ENCODE measurements at regions not wholly inside any gene's neighbourhood (a gene's known extent, or its start where the extent isn't known, plus 50 kb on each side); places are given as distances from the start of the nearest gene placed in this dataset.

DNA sequence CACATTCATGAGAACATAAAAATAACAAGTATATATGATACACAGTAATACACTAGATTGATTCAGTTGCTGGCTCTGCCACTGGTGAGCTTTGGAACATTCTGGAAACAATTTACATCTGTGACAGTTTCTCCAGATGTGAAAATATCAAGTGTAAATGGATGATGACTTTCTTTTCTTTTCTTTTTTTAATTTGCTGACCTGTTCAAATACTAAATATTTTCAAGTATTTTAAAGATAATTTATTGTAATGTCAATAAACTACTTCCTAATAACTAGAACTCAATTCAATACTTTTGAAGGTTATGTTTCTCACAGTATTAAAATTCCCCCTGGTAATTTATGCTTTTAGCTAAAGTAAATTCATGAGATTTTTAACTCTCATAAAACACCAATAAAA lies 180.3 kb downstream of the CRPPA start:
- H3K36me3 Mint-ChIP-seq (ENCODE audit: low read depth) = no peaks in the 10 kb centered on the region

DNA sequence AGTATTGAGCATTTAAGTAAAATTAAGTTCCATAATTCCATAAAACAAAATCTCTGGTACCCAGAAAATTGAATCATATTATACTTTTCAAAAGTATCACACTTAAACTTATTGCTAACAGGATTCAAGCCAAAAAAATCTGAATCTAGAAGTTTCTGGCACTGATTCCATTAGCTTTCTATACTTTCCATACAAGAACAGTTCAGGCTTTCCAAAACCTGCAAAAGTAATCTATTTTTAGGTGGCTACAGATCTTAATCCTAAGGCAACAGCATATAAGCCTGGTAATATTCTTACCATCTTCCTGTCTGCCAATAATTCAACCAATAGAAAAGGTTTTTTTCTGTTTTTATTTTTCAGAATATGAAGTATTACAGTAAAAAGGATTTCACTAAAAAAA lies 185.0 kb downstream of the CRPPA start:
- DNase-seq = no peak
- H3K4me1 Mint-ChIP-seq (ENCODE audit: low read depth) = no peaks in the 10 kb centered on the region
- no peak overlapping the region for H3K27ac Mint-ChIP-seq
- no peak overlapping the region for H3K4me3 Mint-ChIP-seq
- no peaks in the 10 kb centered on the region for H3K27me3 Mint-ChIP-seq
- H3K36me3 Mint-ChIP-seq (ENCODE audit: low read depth) = peaks cover 4% of the 10 kb centered on the region
- peaks cover 16% of the 10 kb centered on the region for H3K9me3 Mint-ChIP-seq

More for the DNA sequence above, 180.3 kb downstream of the CRPPA start:
- H3K27me3 Mint-ChIP-seq = no peaks in the 10 kb centered on the region
- no peaks in the 10 kb centered on the region for H3K9me3 Mint-ChIP-seq
- no peaks in the 10 kb centered on the region for H3K4me1 Mint-ChIP-seq (ENCODE audit: low read depth)
- H3K27ac Mint-ChIP-seq = no peak overlapping the region
- H3K4me3 Mint-ChIP-seq = no peak overlapping the region
- no peak for DNase-seq

- Mint-ChIP-seq H3K4me3 (no peak overlapping the region), H3K9me3 (peaks cover 19% of the 10 kb centered on the region), H3K27me3 (no peaks in the 10 kb centered on the region), H3K27ac (no peak overlapping the region), H3K36me3 (ENCODE audit: low read depth) (peaks cover 6% of the 10 kb centered on the region), H3K4me1 (ENCODE audit: low read depth) (no peaks in the 10 kb centered on the region)
- no peak for DNase-seq
Observed at GRCh38 chr7:16235147-16236114, 185.9 kb downstream of the CRPPA start.

- Mint-ChIP-seq H3K4me3 (no peak overlapping the region), H3K27ac (no peak overlapping the region), H3K27me3 (no peaks in the 10 kb centered on the region), H3K36me3 (ENCODE audit: low read depth) (peaks cover 12% of the 10 kb centered on the region), H3K4me1 (ENCODE audit: low read depth) (no peaks in the 10 kb centered on the region), H3K9me3 (peaks cover 24% of the 10 kb centered on the region)
- DNase-seq = no peak
Observed at GRCh38 chr7:16234493-16235146, 186.7 kb downstream of the CRPPA start.

GRCh38 chr7:16233517-16233916 lies 187.8 kb downstream of the CRPPA start:
- Mint-ChIP-seq H3K4me3 (no peak overlapping the region), H3K4me1 (ENCODE audit: low read depth) (no peaks in the 10 kb centered on the region), H3K27me3 (no peaks in the 10 kb centered on the region), H3K36me3 (ENCODE audit: low read depth) (peaks cover 15% of the 10 kb centered on the region), H3K27ac (no peak overlapping the region), H3K9me3 (peaks cover 32% of the 10 kb centered on the region)
- DNase-seq = no peak

GRCh38 chr7:16232273-16232672 lies 189.1 kb downstream of the CRPPA start:
- no peak overlapping the region for H3K27ac Mint-ChIP-seq
- peaks cover 15% of the 10 kb centered on the region for H3K36me3 Mint-ChIP-seq (ENCODE audit: low read depth)
- no peak overlapping the region for H3K4me3 Mint-ChIP-seq
- no peaks in the 10 kb centered on the region for H3K4me1 Mint-ChIP-seq (ENCODE audit: low read depth)
- peaks cover 35% of the 10 kb centered on the region for H3K9me3 Mint-ChIP-seq
- DNase-seq = no peak
- H3K27me3 Mint-ChIP-seq = no peaks in the 10 kb centered on the region

GRCh38 chr7:16223963-16224707 lies 197.2 kb downstream of the CRPPA start:
- H3K27ac Mint-ChIP-seq = no peak overlapping the region

DNA sequence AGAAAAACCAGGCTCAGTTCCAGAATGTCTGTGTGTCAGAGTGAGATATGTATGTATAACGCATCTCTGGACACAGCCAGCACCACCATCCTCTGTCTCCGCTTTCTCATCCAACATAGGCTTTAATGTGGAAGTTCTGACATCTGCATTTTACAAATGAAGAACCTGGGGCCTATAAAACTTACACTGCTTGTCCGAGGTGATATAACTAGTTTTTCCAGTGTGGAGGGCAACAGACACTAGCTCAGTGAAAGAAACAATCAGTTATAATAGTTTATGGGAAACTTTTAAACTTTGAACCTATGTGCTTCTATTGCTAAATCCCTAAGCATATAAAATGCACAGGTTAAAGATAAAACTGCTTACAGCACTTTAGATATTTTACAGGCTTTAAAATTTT lies 208.7 kb downstream of the CRPPA start:
- no peaks in the 10 kb centered on the region for H3K27me3 Mint-ChIP-seq
- no peaks in the 10 kb centered on the region for H3K4me1 Mint-ChIP-seq (ENCODE audit: low read depth)
- H3K27ac Mint-ChIP-seq = no peak overlapping the region
- DNase-seq = no peak
- no peaks in the 10 kb centered on the region for H3K36me3 Mint-ChIP-seq (ENCODE audit: low read depth)
- no peak overlapping the region for H3K4me3 Mint-ChIP-seq
- H3K9me3 Mint-ChIP-seq = peaks cover 2% of the 10 kb centered on the region

More at GRCh38 chr7:16223963-16224707, 197.2 kb downstream of the CRPPA start:
- peak; percentile 42 for DNase-seq
- peaks cover 2% of the 10 kb centered on the region for H3K36me3 Mint-ChIP-seq (ENCODE audit: low read depth)
- H3K27me3 Mint-ChIP-seq = no peaks in the 10 kb centered on the region
- peaks cover 11% of the 10 kb centered on the region for H3K9me3 Mint-ChIP-seq
- H3K4me1 Mint-ChIP-seq (ENCODE audit: low read depth) = peaks cover 14% of the 10 kb centered on the region
- H3K4me3 Mint-ChIP-seq = peak overlapping the region; percentile 41

DNA sequence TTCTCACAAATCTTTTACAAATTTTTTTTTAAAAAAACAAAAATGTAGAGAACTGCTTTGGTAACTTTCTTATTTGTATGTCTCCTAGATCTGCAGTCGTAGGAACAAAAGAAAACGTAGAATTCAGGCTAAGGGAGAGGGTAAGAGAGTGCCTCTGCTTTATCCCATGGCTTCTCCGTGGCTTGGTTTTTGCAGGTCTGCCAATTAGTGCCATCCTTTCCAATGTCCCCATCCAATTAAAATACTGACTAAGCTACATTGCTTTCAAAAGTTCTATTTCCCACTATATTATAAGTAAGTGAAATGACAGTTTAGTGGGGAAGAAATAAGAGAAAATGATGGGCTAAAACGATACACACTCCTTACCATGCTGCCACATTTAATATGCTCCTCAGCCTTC lies 209.3 kb downstream of the CRPPA start:
- no peaks in the 10 kb centered on the region for H3K36me3 Mint-ChIP-seq (ENCODE audit: low read depth)
- no peaks in the 10 kb centered on the region for H3K27me3 Mint-ChIP-seq
- H3K27ac Mint-ChIP-seq = no peak overlapping the region
- no peak overlapping the region for H3K4me3 Mint-ChIP-seq
- no peaks in the 10 kb centered on the region for H3K4me1 Mint-ChIP-seq (ENCODE audit: low read depth)
- DNase-seq = no peak
- H3K9me3 Mint-ChIP-seq = peaks cover 2% of the 10 kb centered on the region

- H3K9me3 Mint-ChIP-seq = peaks cover 2% of the 10 kb centered on the region
- H3K36me3 Mint-ChIP-seq (ENCODE audit: low read depth) = no peaks in the 10 kb centered on the region
- H3K27ac Mint-ChIP-seq = no peak overlapping the region
- H3K4me1 Mint-ChIP-seq (ENCODE audit: low read depth) = no peaks in the 10 kb centered on the region
- H3K4me3 Mint-ChIP-seq = no peak overlapping the region
- no peaks in the 10 kb centered on the region for H3K27me3 Mint-ChIP-seq
- DNase-seq = no peak
Observed at GRCh38 chr7:16211402-16211925, 209.9 kb downstream of the CRPPA start.

DNA sequence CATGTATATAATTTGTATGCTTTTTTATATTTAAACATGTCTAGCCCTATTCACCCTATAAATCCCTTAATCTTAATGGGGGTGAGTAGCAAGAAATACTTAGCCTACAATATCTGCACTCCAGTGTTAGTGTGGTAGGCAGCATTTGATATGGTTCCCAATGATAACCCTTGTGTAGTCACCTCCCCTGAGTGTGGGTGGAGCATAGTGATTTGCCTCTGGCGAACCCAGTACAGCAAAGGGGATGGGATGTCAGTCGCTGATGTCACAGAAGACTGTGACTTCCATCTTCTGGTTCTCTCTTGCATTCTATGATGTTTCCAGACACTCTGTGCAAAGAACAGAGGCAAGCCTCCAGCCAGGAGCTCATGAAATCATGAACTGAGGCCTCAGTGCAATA lies 211.2 kb downstream of the CRPPA start:
- Mint-ChIP-seq H3K9me3 (no peaks in the 10 kb centered on the region), H3K27ac (no peak overlapping the region), H3K4me1 (ENCODE audit: low read depth) (no peaks in the 10 kb centered on the region), H3K4me3 (no peak overlapping the region), H3K27me3 (no peaks in the 10 kb centered on the region), H3K36me3 (ENCODE audit: low read depth) (no peaks in the 10 kb centered on the region)
- DNase-seq = no peak

- no peak overlapping the region for H3K27ac Mint-ChIP-seq
- DNase-seq = no peak
Observed at GRCh38 chr7:16207321-16207720, 214.0 kb downstream of the CRPPA start.

GRCh38 chr7:16205466-16205865 lies 215.9 kb downstream of the CRPPA start:
- H3K4me1 Mint-ChIP-seq (ENCODE audit: low read depth) = no peaks in the 10 kb centered on the region
- H3K9me3 Mint-ChIP-seq = no peaks in the 10 kb centered on the region
- no peaks in the 10 kb centered on the region for H3K36me3 Mint-ChIP-seq (ENCODE audit: low read depth)
- no peak overlapping the region for H3K27ac Mint-ChIP-seq
- H3K4me3 Mint-ChIP-seq = no peak overlapping the region
- no peaks in the 10 kb centered on the region for H3K27me3 Mint-ChIP-seq
- DNase-seq = no peak

More at GRCh38 chr7:16207321-16207720, 214.0 kb downstream of the CRPPA start:
- Mint-ChIP-seq H3K27me3 (no peaks in the 10 kb centered on the region), H3K4me1 (ENCODE audit: low read depth) (no peaks in the 10 kb centered on the region), H3K4me3 (no peak overlapping the region), H3K36me3 (ENCODE audit: low read depth) (no peaks in the 10 kb centered on the region), H3K9me3 (no peaks in the 10 kb centered on the region)

DNA sequence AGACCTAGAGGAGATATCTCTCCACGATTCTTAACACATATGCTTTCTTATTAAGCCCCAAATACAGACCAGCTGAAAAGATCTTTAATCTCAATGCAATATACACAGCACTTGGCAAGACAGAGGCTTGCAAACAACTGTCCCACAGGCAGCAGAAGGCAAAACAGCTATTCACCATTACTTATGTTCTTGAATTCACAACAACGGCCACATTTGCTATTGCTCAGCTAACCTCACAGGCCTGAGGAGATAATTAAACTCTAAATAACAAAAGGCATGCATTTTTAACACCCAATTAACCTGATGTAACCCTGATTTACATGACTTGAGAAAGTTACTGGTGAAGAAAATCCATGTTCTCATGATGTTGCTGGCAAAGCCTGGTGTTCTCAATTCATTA lies 216.4 kb downstream of the CRPPA start:
- Mint-ChIP-seq H3K4me1 (ENCODE audit: low read depth) (no peaks in the 10 kb centered on the region), H3K27me3 (no peaks in the 10 kb centered on the region), H3K4me3 (no peak overlapping the region), H3K36me3 (ENCODE audit: low read depth) (no peaks in the 10 kb centered on the region), H3K27ac (no peak overlapping the region), H3K9me3 (no peaks in the 10 kb centered on the region)
- DNase-seq = no peak
